ENCODE measurements at regions not wholly inside any gene's neighbourhood (a gene's known extent, or its start where the extent isn't known, plus 50 kb on each side); places are given as distances from the start of the nearest gene placed in this dataset.
A peak's percentile ranks its signal among the peaks of the same experiment; 100 is the strongest.

DNA sequence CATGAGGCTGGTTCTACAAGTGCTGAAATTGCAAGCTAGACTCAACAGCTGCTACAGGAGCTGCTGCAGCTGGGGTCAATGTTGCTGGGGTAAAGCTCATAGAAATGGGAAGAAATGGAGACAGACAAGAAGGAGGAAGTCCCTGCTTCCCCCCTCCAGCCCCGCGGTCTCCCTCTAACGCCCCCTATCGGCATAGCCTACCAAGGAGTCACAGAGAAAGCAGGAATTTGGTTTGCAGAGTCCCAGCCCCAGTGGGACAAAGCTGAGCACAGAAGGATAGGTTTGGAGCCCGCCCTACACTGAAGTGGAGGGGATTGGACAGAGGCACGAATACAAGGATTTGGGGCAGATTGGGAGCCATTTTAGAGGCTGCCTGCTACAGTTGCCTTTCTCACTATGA is 176.9 kb upstream of the ANKRD28 start:
- intact Hi-C loops (cut with micrococcal nuclease): no loop called here
- WGBS (ENCODE audit: insufficient coverage): 78% methylated on average over 2 of the region's 6 CpGs
- DNase-seq: peak in 1 of 3 donors; percentile 8

DNA sequence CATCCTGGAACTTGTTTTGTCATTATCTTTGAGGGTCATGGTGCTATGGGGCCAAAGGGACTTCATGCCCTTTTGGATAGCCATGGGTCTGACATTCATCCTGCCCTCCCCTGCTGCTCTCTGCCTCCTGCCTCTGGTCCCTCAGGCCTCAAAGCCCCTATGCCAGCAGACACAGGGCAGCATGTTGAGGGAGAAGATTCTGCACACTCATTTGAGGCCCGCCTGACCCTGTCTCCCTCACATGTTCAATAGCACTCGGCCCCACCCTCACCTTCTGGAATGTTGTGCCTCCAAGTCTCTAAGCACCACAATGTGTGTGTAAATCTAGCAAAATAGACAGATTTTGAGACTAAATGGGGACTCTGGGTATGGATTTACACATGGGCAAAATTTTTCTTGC is 178.7 kb upstream of the ANKRD28 start:
- H2AFZ ChIP-seq (ENCODE audit: insufficient read depth, low read depth, low read length, poor library complexity, severe bottlenecking): no peak overlapping the region
- no peak overlapping the region for H3K9ac ChIP-seq (ENCODE audit: insufficient read depth, low read length, poor library complexity, severe bottlenecking)
- Mint-ChIP-seq H3K27me3 (ENCODE audit: low read depth in 3 of 3) (peaks cover 0 to 7% (median 2%) of the 10 kb centered on the region in 3 donors), H3K36me3 (no peaks in the 10 kb centered on the region), H3K9me3 (peaks cover 0 to 9% (median 2%) of the 10 kb centered on the region in 7 donors), H3K27ac (peak overlapping the region in 1 of 7 donors; percentile 57), H3K4me3 (no peak overlapping the region), H3K4me1 (peaks cover 16% of the 10 kb centered on the region)
- TF ChIP-seq, protein P1, sequence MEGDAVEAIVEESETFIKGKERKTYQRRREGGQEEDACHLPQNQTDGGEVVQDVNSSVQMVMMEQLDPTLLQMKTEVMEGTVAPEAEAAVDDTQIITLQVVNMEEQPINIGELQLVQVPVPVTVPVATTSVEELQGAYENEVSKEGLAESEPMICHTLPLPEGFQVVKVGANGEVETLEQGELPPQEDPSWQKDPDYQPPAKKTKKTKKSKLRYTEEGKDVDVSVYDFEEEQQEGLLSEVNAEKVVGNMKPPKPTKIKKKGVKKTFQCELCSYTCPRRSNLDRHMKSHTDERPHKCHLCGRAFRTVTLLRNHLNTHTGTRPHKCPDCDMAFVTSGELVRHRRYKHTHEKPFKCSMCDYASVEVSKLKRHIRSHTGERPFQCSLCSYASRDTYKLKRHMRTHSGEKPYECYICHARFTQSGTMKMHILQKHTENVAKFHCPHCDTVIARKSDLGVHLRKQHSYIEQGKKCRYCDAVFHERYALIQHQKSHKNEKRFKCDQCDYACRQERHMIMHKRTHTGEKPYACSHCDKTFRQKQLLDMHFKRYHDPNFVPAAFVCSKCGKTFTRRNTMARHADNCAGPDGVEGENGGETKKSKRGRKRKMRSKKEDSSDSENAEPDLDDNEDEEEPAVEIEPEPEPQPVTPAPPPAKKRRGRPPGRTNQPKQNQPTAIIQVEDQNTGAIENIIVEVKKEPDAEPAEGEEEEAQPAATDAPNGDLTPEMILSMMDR (IDR thresholded peaks at IDR 0.05): no peak
- H3K4me1 ChIP-seq (ENCODE audit: control insufficient read depth in 1 of 2, insufficient read depth in 2 of 2, low read length in 2 of 2): no peaks in the 10 kb centered on the region
- intact Hi-C loops (cut with micrococcal nuclease): no loop called here
- H3K27me3 ChIP-seq (ENCODE audit: control insufficient read depth in 2 of 2, insufficient read depth in 2 of 2, low read length in 2 of 2): no peaks in the 10 kb centered on the region
- H4K20me1 ChIP-seq (ENCODE audit: insufficient read depth, low read length): no peaks in the 10 kb centered on the region
- no CpG with 5 or more reads among the region's 2 CpGs for WGBS (ENCODE audit: insufficient coverage)
- no peaks in the 10 kb centered on the region for H3K36me3 ChIP-seq (replicated peaks in 1 of 2; ENCODE audit: control insufficient read depth in 1 of 2, insufficient read depth in 2 of 2, low read length in 2 of 2)
- H3K4me3 ChIP-seq (replicated peaks in 1 of 3; ENCODE audit: low read depth in 2 of 3, low read length in 3 of 3): no peak overlapping the region
- H3K4me2 ChIP-seq (replicated peaks; ENCODE audit: extremely low read depth, low read length, poor library complexity, severe bottlenecking): no peak overlapping the region
- H3K9me3 ChIP-seq (replicated peaks in 1 of 2; ENCODE audit: control insufficient read depth in 1 of 2, insufficient read depth in 1 of 2, low read length in 2 of 2): peaks cover 0 to 6% of the 10 kb centered on the region in 2 donors
- H3K79me2 ChIP-seq (ENCODE audit: insufficient read depth, low read length): no peaks in the 10 kb centered on the region
- DNase-seq: no peak
- no peak overlapping the region for H3K27ac ChIP-seq (ENCODE audit: low read depth in 1 of 2, low read length in 2 of 2)

More for the DNA sequence above, 176.9 kb upstream of the ANKRD28 start:
- Histone ChIP-seq H3K36me3 (replicated peaks in 1 of 2; ENCODE audit: control insufficient read depth in 1 of 2, insufficient read depth in 2 of 2, low read length in 2 of 2) (no peaks in the 10 kb centered on the region), H3K4me2 (replicated peaks; ENCODE audit: extremely low read depth, low read length, poor library complexity, severe bottlenecking) (no peak overlapping the region), H3K9me3 (replicated peaks in 1 of 2; ENCODE audit: control insufficient read depth in 1 of 2, insufficient read depth in 1 of 2, low read length in 2 of 2) (peaks cover 0 to 6% of the 10 kb centered on the region in 2 donors), H3K9ac (ENCODE audit: insufficient read depth, low read length, poor library complexity, severe bottlenecking) (no peak overlapping the region), H3K27ac (ENCODE audit: low read depth in 1 of 2, low read length in 2 of 2) (no peak overlapping the region), H2AFZ (ENCODE audit: insufficient read depth, low read depth, low read length, poor library complexity, severe bottlenecking) (no peak overlapping the region), H3K4me3 (replicated peaks in 1 of 3; ENCODE audit: low read depth in 2 of 3, low read length in 3 of 3) (no peak overlapping the region), H3K4me1 (ENCODE audit: control insufficient read depth in 1 of 2, insufficient read depth in 2 of 2, low read length in 2 of 2) (no peaks in the 10 kb centered on the region), H3K27me3 (ENCODE audit: control insufficient read depth in 2 of 2, insufficient read depth in 2 of 2, low read length in 2 of 2) (no peaks in the 10 kb centered on the region), H4K20me1 (ENCODE audit: insufficient read depth, low read length) (no peaks in the 10 kb centered on the region), H3K79me2 (ENCODE audit: insufficient read depth, low read length) (no peaks in the 10 kb centered on the region)
- TF ChIP-seq, protein P1 (IDR thresholded peaks at IDR 0.05): peak; percentile 30
- H3K27ac Mint-ChIP-seq: no peak overlapping the region
- H3K4me1 Mint-ChIP-seq: peaks cover 15% of the 10 kb centered on the region
- no peaks in the 10 kb centered on the region for H3K36me3 Mint-ChIP-seq
- peaks cover 0 to 9% (median 5%) of the 10 kb centered on the region in 7 donors for H3K9me3 Mint-ChIP-seq
- H3K4me3 Mint-ChIP-seq: no peak overlapping the region
- H3K27me3 Mint-ChIP-seq (ENCODE audit: low read depth in 3 of 3): peaks cover 0 to 6% (median 1%) of the 10 kb centered on the region in 3 donors

All from CD14-positive monocyte (primary cell).